ENCODE measurements at regions not wholly inside any gene's neighbourhood (a gene's known extent, or its start where the extent isn't known, plus 50 kb on each side); places are given as distances from the start of the nearest gene placed in this dataset.

GRCh38 chr3:25037049-25037547, 391.0 kb upstream of the RARB start:
- no peaks in the 10 kb centered on the region for H4K20me1 ChIP-seq (ENCODE audit: insufficient read depth, low read length)
- no peaks in the 10 kb centered on the region for H3K79me2 ChIP-seq (ENCODE audit: insufficient read depth, low read length)
- no peak overlapping the region for H3K27ac ChIP-seq (ENCODE audit: low read depth, low read length)
- TF ChIP-seq CTCF (IDR thresholded peaks at IDR 0.05; ENCODE audit: extremely low read depth, low read depth, low read length): no peak
- no peak for DNase-seq (ENCODE audit: insufficient read length, low spot score, missing footprints)
- no peak overlapping the region for H3K4me3 ChIP-seq (ENCODE audit: insufficient read depth, low read length)
- H3K4me1 ChIP-seq (ENCODE audit: insufficient read depth, low read length): peaks cover 18% of the 10 kb centered on the region
- H3K27me3 ChIP-seq (ENCODE audit: insufficient read depth, low read length): no peaks in the 10 kb centered on the region
- peak overlapping the region; percentile 16 for H2AFZ ChIP-seq (ENCODE audit: low read length)
- peak overlapping the region; percentile 37 for H3K4me2 ChIP-seq (ENCODE audit: insufficient read depth, low read length)
- H3K36me3 ChIP-seq (ENCODE audit: insufficient read depth, low read length): no peaks in the 10 kb centered on the region
- H3K9me3 ChIP-seq (ENCODE audit: low read depth, low read length): no peaks in the 10 kb centered on the region

- no peaks in the 10 kb centered on the region for H3K9me3 ChIP-seq (ENCODE audit: low read depth, low read length)
- DNase-seq (ENCODE audit: insufficient read length, low spot score, missing footprints): no peak
- H3K4me3 ChIP-seq (ENCODE audit: insufficient read depth, low read length): no peak overlapping the region
- no peaks in the 10 kb centered on the region for H3K79me2 ChIP-seq (ENCODE audit: insufficient read depth, low read length)
- H3K27me3 ChIP-seq (ENCODE audit: insufficient read depth, low read length): no peaks in the 10 kb centered on the region
- no peak overlapping the region for H3K4me2 ChIP-seq (ENCODE audit: insufficient read depth, low read length)
- peaks cover 18% of the 10 kb centered on the region for H3K4me1 ChIP-seq (ENCODE audit: insufficient read depth, low read length)
- no peaks in the 10 kb centered on the region for H3K36me3 ChIP-seq (ENCODE audit: insufficient read depth, low read length)
- TF ChIP-seq CTCF (IDR thresholded peaks at IDR 0.05; ENCODE audit: extremely low read depth, low read depth, low read length): no peak
- no peak overlapping the region for H2AFZ ChIP-seq (ENCODE audit: low read length)
- no peak overlapping the region for H3K27ac ChIP-seq (ENCODE audit: low read depth, low read length)
- H4K20me1 ChIP-seq (ENCODE audit: insufficient read depth, low read length): no peaks in the 10 kb centered on the region
Measured at GRCh38 chr3:25038271-25038670, 389.8 kb upstream of the RARB start.

- no peaks in the 10 kb centered on the region for H3K79me2 ChIP-seq (ENCODE audit: insufficient read depth, low read length)
Measured at GRCh38 chr3:25038922-25039321, 389.1 kb upstream of the RARB start.

GRCh38 chr3:25040748-25041147, 387.3 kb upstream of the RARB start:
- Histone ChIP-seq H3K4me2 (ENCODE audit: insufficient read depth, low read length) (no peak overlapping the region), H3K79me2 (ENCODE audit: insufficient read depth, low read length) (no peaks in the 10 kb centered on the region), H3K4me3 (ENCODE audit: insufficient read depth, low read length) (no peak overlapping the region), H3K27me3 (ENCODE audit: insufficient read depth, low read length) (no peaks in the 10 kb centered on the region), H4K20me1 (ENCODE audit: insufficient read depth, low read length) (no peaks in the 10 kb centered on the region), H3K4me1 (ENCODE audit: insufficient read depth, low read length) (peaks cover 18% of the 10 kb centered on the region), H3K9me3 (ENCODE audit: low read depth, low read length) (no peaks in the 10 kb centered on the region), H2AFZ (ENCODE audit: low read length) (no peak overlapping the region), H3K27ac (ENCODE audit: low read depth, low read length) (no peak overlapping the region), H3K36me3 (ENCODE audit: insufficient read depth, low read length) (no peaks in the 10 kb centered on the region)
- DNase-seq (ENCODE audit: insufficient read length, low spot score, missing footprints): peak; percentile 42
- TF ChIP-seq CTCF (IDR thresholded peaks at IDR 0.05; ENCODE audit: extremely low read depth, low read depth, low read length): no peak

More at GRCh38 chr3:25038922-25039321, 389.1 kb upstream of the RARB start:
- peaks cover 18% of the 10 kb centered on the region for H3K4me1 ChIP-seq (ENCODE audit: insufficient read depth, low read length)
- H2AFZ ChIP-seq (ENCODE audit: low read length): peak overlapping the region; percentile 25
- no peak overlapping the region for H3K4me2 ChIP-seq (ENCODE audit: insufficient read depth, low read length)
- TF ChIP-seq CTCF (IDR thresholded peaks at IDR 0.05; ENCODE audit: extremely low read depth, low read depth, low read length): no peak
- H3K27ac ChIP-seq (ENCODE audit: low read depth, low read length): no peak overlapping the region
- H3K36me3 ChIP-seq (ENCODE audit: insufficient read depth, low read length): no peaks in the 10 kb centered on the region
- H3K27me3 ChIP-seq (ENCODE audit: insufficient read depth, low read length): no peaks in the 10 kb centered on the region
- no peak overlapping the region for H3K4me3 ChIP-seq (ENCODE audit: insufficient read depth, low read length)
- H4K20me1 ChIP-seq (ENCODE audit: insufficient read depth, low read length): no peaks in the 10 kb centered on the region
- H3K9me3 ChIP-seq (ENCODE audit: low read depth, low read length): no peaks in the 10 kb centered on the region
- no peak for DNase-seq (ENCODE audit: insufficient read length, low spot score, missing footprints)
